HepG2 (cell line): ENCODE measurements at regions not wholly inside any gene's neighbourhood (a gene's known extent, or its start where the extent isn't known, plus 50 kb on each side); places are given as distances from the start of the nearest gene placed in this dataset.

ENCODE experiments used
- ATAC-seq: fragments of 200-7000 bp; cut with Tn5 transposase; 3 replicates; pipeline ENCODE4 v1.9.1; 2020; ENCODE audit warnings: mild to moderate bottlenecking, moderate library complexity
- BruUV-seq: library from RNA; stranded (reverse); fragments of 400-500 nt; replicated peaks from 2 replicates; lab custom pipeline; 2021; lab: Mats Ljungman, UMichigan
- CTCF ChIA-PET: fragments of 300-600 bp; formaldehyde crosslinking; extraction: SDS; loops from one replicate; lab custom pipeline; 2021; ENCODE audit warnings: low total read pairs, inconsistent platforms, low intra/inter-chr PET ratio; lab: Yijun Ruan, JAX
- POLR2A ChIA-PET: fragments of 350-600 bp; sonication (Branson Sonifier 250); formaldehyde crosslinking; loops from one replicate; lab custom pipeline; 2020; ENCODE audit warnings: antibody characterized with exemption, inconsistent platforms; lab: Yijun Ruan, JAX
- DNase-seq: peaks from one replicate; pipeline ENCODE4 v3.0.0-alpha.2; 2015; ENCODE audit warnings: low spot score
- FAIRE-seq: peaks from 3 replicates; lab custom pipeline; 2011; peaks lifted over from hg19 to GRCh38; lab: Jason Lieb, UNC
- H2AFZ ChIP-seq: one replicate; pipeline ENCODE4 v1.6.1; 2011; ENCODE audit warnings: low read length, inconsistent platforms
- H3K27ac ChIP-seq: fragments of 300-600 bp; 3 replicates; pipeline ENCODE4 v1.8.0; 2011; ENCODE audit warnings: mixed run types, mild to moderate bottlenecking, mixed read lengths, low read length, inconsistent platforms; ENCODE audit not compliant: insufficient read depth; ENCODE audit errors: extremely low read length
- H3K27me3 ChIP-seq, 2 experiments: fragments of 200-600 bp in 1 of 2; 2 replicates in 1 of 2; 3 replicates in 1 of 2; pipeline versions ENCODE4 v1.6.0 to v1.8.0; 2011; ENCODE audit warnings: low read length in 2 of 2, mild to moderate bottlenecking in 2 of 2, moderate library complexity in 2 of 2, inconsistent platforms in 1 of 2; ENCODE audit not compliant: insufficient read depth in 2 of 2, control insufficient read depth in 1 of 2
- H3K36me3 ChIP-seq, 2 experiments: fragments of 200-600 bp in 1 of 2; replicated peaks in 1 of 2; 2 replicates in 1 of 2; 3 replicates in 1 of 2; pipeline versions ENCODE4 v1.5.1 to v1.8.0; 2011; ENCODE audit warnings: low read length in 2 of 2, inconsistent platforms in 1 of 2; ENCODE audit not compliant: insufficient read depth in 2 of 2, control insufficient read depth in 1 of 2
- H3K4me1 ChIP-seq: 2 replicates; pipeline ENCODE4 v1.5.1; 2012; ENCODE audit warnings: low read length, inconsistent platforms; ENCODE audit not compliant: insufficient read depth
- H3K4me2 ChIP-seq: 2 replicates; pipeline ENCODE4 v1.6.0; 2011; ENCODE audit warnings: low read depth, low read length, inconsistent platforms
- H3K4me3 ChIP-seq, 3 experiments: fragments of 200-600 bp in 1 of 3; sonication (generic), shearing (Covaris generic) in 1 of 3; replicated peaks in 1 of 3; 2 replicates each; pipeline ENCODE4 v1.5.1; 2011 to 2016; ENCODE audit warnings: low read length in 3 of 3, inconsistent platforms in 2 of 3, low read depth in 2 of 3, mild to moderate bottlenecking in 2 of 3, control low read depth in 1 of 3, mixed read lengths in 1 of 3; ENCODE audit not compliant: insufficient read depth in 1 of 3
- H3K79me2 ChIP-seq: one replicate; pipeline ENCODE4 v1.6.1; 2011; ENCODE audit warnings: low read length, inconsistent platforms; ENCODE audit not compliant: insufficient read depth
- H3K9ac ChIP-seq: 2 replicates; pipeline ENCODE4 v1.6.0; 2011; ENCODE audit warnings: mild to moderate bottlenecking, low read depth, low read length, inconsistent platforms; ENCODE audit not compliant: insufficient read depth
- H3K9me3 ChIP-seq: 2 replicates; pipeline ENCODE4 v1.5.1; 2012; ENCODE audit warnings: mild to moderate bottlenecking, low read length
- H4K20me1 ChIP-seq: 2 replicates; pipeline ENCODE4 v1.6.0; 2011; ENCODE audit warnings: inconsistent platforms, mild to moderate bottlenecking, low read length, moderate library complexity; ENCODE audit not compliant: insufficient read depth
- AKAP8 ChIP-seq: sonication (generic); formaldehyde crosslinking; IDR thresholded peaks from 2 replicates; pipeline ENCODE4 v1.5.1; 2020; ENCODE audit warnings: mild to moderate bottlenecking, missing genetic modification reagents
- BCL6 ChIP-seq: IDR thresholded peaks from 2 replicates; pipeline ENCODE4 v1.6.1; 2016; ENCODE audit warnings: missing genetic modification reagents, missing compliant biosample characterization
- BHLHE40 ChIP-seq: IDR thresholded peaks from 2 replicates; pipeline ENCODE4 v1.6.1; 2011; ENCODE audit warnings: low read length, improper control_type of control experiment
- HIVEP1 ChIP-seq: sonication (generic); formaldehyde crosslinking; IDR thresholded peaks from 2 replicates; pipeline ENCODE4 v1.4.0; 2020; ENCODE audit warnings: mild to moderate bottlenecking, missing genetic modification reagents
- HOXA9 ChIP-seq: sonication (generic); formaldehyde crosslinking; IDR thresholded peaks from 2 replicates; pipeline ENCODE4 v1.8.1; 2022; ENCODE audit warnings: missing genetic modification reagents, mild to moderate bottlenecking, moderate library complexity, borderline replicate concordance
- ONECUT2 ChIP-seq: sonication (generic); formaldehyde crosslinking; IDR thresholded peaks from 2 replicates; pipeline ENCODE4 v1.4.0; 2020; ENCODE audit warnings: missing genetic modification reagents
- PHF5A ChIP-seq: IDR thresholded peaks from one replicate; pipeline ENCODE4 v1.6.1; 2018; ENCODE audit warnings: low read depth, missing genetic modification reagents; ENCODE audit not compliant: unreplicated experiment
- RFX3 ChIP-seq: IDR thresholded peaks from 2 replicates; pipeline ENCODE4 v1.6.1; 2016; ENCODE audit warnings: missing biosample characterization, missing genetic modification reagents
- SNRNP70 ChIP-seq: fragments of 200-400 bp; formaldehyde crosslinking; IDR thresholded peaks from 2 replicates; pipeline ENCODE4 v1.6.1; 2017; ENCODE audit warnings: mild to moderate bottlenecking, low read depth, low read length, moderate library complexity
- ZBTB3 ChIP-seq: sonication (generic); formaldehyde crosslinking; IDR thresholded peaks from 2 replicates; pipeline ENCODE4 v1.4.0; 2020; ENCODE audit warnings: low read depth, mild to moderate bottlenecking, moderate library complexity, missing genetic modification reagents, borderline replicate concordance
- ZBTB38 ChIP-seq: sonication (generic); formaldehyde crosslinking; IDR thresholded peaks from 2 replicates; pipeline ENCODE4 v1.5.1; 2020; ENCODE audit warnings: mild to moderate bottlenecking, missing genetic modification reagents
- ZFP36L2 ChIP-seq: sonication (generic); formaldehyde crosslinking; IDR thresholded peaks from 2 replicates; pipeline ENCODE4 v1.4.0; 2020; ENCODE audit warnings: missing genetic modification reagents
- ZNF34 ChIP-seq: sonication (generic); formaldehyde crosslinking; IDR thresholded peaks from 2 replicates; pipeline ENCODE4 v1.4.0; 2020; ENCODE audit warnings: mild to moderate bottlenecking, missing genetic modification reagents, borderline replicate concordance
- WGBS: methylation state at CpG from one replicate; pipeline ENCODE4 v1.1.6; 2017; ENCODE audit warnings: low lambda C conversion rate; 5-methylcytosine and 5-hydroxymethylcytosine counted together
- in situ Hi-C: cut with HindIII; loops from 2 replicates; pipeline ENCODE4 v1.10.0; 2017; ENCODE audit warnings: low pct_unique_long_range_greater_than_20kb; ENCODE audit not compliant: extremely low pct_ligation_motif_present
- intact Hi-C: fragments of 100-400 bp; cut with micrococcal nuclease; formaldehyde crosslinking; loops from one replicate; pipeline ENCODE4 v1.10.0; 2022; ENCODE audit not compliant: unreplicated experiment
- TF ChIP-seq, protein P1 (sequence below): sonication (generic); formaldehyde crosslinking; IDR thresholded peaks from 2 replicates; pipeline ENCODE4 v1.8.1; 2023; ENCODE audit warnings: mild to moderate bottlenecking, inconsistent platforms, moderate library complexity, missing genetic modification reagents, borderline replicate concordance
- TF ChIP-seq, protein P2 (sequence below): conservative IDR thresholded peaks from 2 replicates; pipeline ENCODE4 v1.6.1; 2018; ENCODE audit warnings: missing genetic modification reagents
- TF ChIP-seq, protein P3 (sequence below), 2 experiments: fragments of 450-650 bp in 1 of 2; sonication (generic) in 1 of 2; formaldehyde crosslinking; IDR thresholded peaks; 2 replicates each; pipeline versions ENCODE4 v1.5.0 to v1.8.0; 2020 to 2022; ENCODE audit warnings: mild to moderate bottlenecking in 1 of 2, missing genetic modification reagents in 1 of 2
- TF ChIP-seq, protein P4 (sequence below): sonication (generic); formaldehyde crosslinking; IDR thresholded peaks from 2 replicates; pipeline ENCODE4 v1.4.0; 2020; ENCODE audit warnings: missing genetic modification reagents, mild to moderate bottlenecking, borderline replicate concordance

DNA sequence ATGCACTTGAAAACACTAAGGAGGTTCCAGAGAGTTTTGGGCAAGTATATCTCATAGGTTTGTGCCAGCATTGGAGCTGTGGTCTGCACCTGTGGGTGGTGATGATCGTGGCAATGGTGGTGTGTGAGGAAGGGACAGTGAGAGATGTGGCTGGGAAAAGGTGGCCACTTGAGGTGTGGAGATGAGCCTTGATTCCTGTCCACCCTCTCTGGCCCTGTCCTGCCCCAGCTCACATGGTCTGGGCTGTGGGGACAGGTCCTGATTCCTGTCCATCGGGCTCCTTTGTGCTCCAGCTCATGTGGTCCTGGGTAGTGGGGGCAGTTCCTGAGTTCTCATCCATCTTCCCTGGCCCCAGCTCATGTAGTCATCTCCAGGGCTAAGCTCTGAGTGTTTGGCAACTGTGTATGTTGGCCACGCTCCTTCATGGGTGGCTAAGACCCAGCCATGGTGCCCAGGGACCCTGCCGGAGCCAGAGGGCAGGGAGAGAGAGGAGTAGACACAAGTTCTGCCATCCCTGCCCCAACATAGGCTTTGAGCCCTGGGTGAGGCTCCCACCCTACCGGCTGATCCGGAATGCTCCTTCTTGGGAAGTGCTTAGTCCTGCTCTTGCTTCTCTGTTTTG, 294.4 kb upstream of the HDAC4 start:
- Histone ChIP-seq H3K79me2 (no peaks in the 10 kb centered on the region), H3K27ac (no peak overlapping the region), H3K9ac (no peak overlapping the region), H3K4me1 (no peaks in the 10 kb centered on the region), H3K36me3 (no peaks in the 10 kb centered on the region), H3K27me3 (peaks cover 5 to 56% of the 10 kb centered on the region in 2 experiments; a peak in 4 of 5 replicates), H4K20me1 (no peaks in the 10 kb centered on the region; the same call in 1 of the 2 replicates), H3K4me3 (no peak overlapping the region), H3K4me2 (no peak overlapping the region), H2AFZ (no peak overlapping the region), H3K9me3 (no peaks in the 10 kb centered on the region)
- intact Hi-C loops: no loop called here
- in situ Hi-C loops: no loop called here
- DNase-seq (no peak), FAIRE-seq (no peak), ATAC-seq (no peak)
- BruUV-seq: no TSS peak
- WGBS: 20% methylated on average over 5 of the region's 6 CpGs
- ChIA-PET CTCF (no interaction called here), POLR2A (no interaction called here)
- no peak for TF ChIP-seq ZBTB38 (CRISPR knock-in tag)
- TF ChIP-seq HOXA9 (CRISPR knock-in tag): no peak
- no peak for TF ChIP-seq BHLHE40
- TF ChIP-seq, protein P1, sequence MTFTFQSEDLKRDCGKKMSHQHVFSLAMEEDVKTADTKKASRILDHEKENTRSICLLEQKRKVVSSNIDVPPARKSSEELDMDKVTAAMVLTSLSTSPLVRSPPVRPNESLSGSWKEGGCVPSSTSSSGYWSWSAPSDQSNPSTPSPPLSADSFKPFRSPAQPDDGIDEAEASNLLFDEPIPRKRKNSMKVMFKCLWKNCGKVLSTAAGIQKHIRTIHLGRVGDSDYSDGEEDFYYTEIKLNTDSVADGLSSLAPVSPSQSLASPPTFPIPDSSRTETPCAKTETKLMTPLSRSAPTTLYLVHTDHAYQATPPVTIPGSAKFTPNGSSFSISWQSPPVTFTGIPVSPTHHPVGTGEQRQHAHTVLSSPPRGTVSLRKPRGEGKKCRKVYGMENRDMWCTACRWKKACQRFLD (CRISPR knock-in tag): no peak
- TF ChIP-seq PHF5A (CRISPR knock-in tag): no peak
- TF ChIP-seq, protein P2, sequence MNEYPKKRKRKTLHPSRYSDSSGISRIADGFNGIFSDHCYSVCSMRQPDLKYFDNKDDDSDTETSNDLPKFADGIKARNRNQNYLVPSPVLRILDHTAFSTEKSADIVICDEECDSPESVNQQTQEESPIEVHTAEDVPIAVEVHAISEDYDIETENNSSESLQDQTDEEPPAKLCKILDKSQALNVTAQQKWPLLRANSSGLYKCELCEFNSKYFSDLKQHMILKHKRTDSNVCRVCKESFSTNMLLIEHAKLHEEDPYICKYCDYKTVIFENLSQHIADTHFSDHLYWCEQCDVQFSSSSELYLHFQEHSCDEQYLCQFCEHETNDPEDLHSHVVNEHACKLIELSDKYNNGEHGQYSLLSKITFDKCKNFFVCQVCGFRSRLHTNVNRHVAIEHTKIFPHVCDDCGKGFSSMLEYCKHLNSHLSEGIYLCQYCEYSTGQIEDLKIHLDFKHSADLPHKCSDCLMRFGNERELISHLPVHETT (CRISPR knock-in tag): no peak
- TF ChIP-seq, protein P3, sequence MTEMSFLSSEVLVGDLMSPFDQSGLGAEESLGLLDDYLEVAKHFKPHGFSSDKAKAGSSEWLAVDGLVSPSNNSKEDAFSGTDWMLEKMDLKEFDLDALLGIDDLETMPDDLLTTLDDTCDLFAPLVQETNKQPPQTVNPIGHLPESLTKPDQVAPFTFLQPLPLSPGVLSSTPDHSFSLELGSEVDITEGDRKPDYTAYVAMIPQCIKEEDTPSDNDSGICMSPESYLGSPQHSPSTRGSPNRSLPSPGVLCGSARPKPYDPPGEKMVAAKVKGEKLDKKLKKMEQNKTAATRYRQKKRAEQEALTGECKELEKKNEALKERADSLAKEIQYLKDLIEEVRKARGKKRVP (CRISPR knock-in tag; IDR thresholded peaks at IDR 0.05): no peak
- no peak for TF ChIP-seq SNRNP70
- no peak for TF ChIP-seq ZBTB3 (CRISPR knock-in tag)
- no peak for TF ChIP-seq ONECUT2 (CRISPR knock-in tag)
- no peak for TF ChIP-seq BCL6 (CRISPR knock-in tag)
- TF ChIP-seq HIVEP1: no peak
- TF ChIP-seq AKAP8 (CRISPR knock-in tag): no peak
- TF ChIP-seq, protein P4, sequence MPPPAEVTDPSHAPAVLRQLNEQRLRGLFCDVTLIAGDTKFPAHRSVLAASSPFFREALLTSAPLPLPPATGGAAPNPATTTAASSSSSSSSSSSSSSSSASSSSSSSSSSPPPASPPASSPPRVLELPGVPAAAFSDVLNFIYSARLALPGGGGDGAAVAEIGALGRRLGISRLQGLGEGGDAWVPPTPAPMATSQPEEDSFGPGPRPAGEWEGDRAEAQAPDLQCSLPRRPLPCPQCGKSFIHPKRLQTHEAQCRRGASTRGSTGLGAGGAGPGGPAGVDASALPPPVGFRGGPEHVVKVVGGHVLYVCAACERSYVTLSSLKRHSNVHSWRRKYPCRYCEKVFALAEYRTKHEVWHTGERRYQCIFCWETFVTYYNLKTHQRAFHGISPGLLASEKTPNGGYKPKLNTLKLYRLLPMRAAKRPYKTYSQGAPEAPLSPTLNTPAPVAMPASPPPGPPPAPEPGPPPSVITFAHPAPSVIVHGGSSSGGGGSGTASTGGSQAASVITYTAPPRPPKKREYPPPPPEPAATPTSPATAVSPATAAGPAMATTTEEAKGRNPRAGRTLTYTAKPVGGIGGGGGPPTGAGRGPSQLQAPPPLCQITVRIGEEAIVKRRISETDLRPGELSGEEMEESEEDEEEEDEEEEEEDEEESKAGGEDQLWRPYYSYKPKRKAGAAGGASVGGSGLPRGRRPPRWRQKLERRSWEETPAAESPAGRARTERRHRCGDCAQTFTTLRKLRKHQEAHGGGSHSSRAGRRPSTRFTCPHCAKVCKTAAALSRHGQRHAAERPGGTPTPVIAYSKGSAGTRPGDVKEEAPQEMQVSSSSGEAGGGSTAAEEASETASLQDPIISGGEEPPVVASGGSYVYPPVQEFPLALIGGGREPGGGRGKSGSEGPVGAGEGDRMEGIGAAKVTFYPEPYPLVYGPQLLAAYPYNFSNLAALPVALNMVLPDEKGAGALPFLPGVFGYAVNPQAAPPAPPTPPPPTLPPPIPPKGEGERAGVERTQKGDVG (CRISPR knock-in tag): no peak
- no peak for TF ChIP-seq ZFP36L2
- no peak for TF ChIP-seq ZNF34 (CRISPR knock-in tag)
- no peak for TF ChIP-seq RFX3 (CRISPR knock-in tag)
